WTC11 (cell line): ENCODE measurements at regions not wholly inside any gene's neighbourhood (a gene's known extent, or its start where the extent isn't known, plus 50 kb on each side); places are given as distances from the start of the nearest gene placed in this dataset.

Experiments used
- ATAC-seq: fragments of 200-7000 bp; cut with Tn5 transposase; 2 replicates; pipeline ENCODE4 v1.10.0; 2021; ENCODE audit warnings: mild to moderate bottlenecking, moderate library complexity
- CTCF ChIA-PET: fragments of 300-600 bp; sonication (Branson Sonifier 250); formaldehyde crosslinking; loops from one replicate; lab custom pipeline; 2021; ENCODE audit warnings: antibody characterized with exemption; lab: Charles Lee
- POLR2A ChIA-PET: fragments of 350-600 bp; sonication (Branson Sonifier 250); formaldehyde crosslinking; loops from one replicate; lab custom pipeline; 2021; ENCODE audit warnings: antibody characterized with exemption; lab: Charles Lee
- DNase-seq: peaks from one replicate; pipeline ENCODE4 v3.0.0; 2021; ENCODE audit warnings: low spot score
- H3K27ac Mint-ChIP-seq: 2 replicates; pipeline ENCODE4 v1.8.0; 2021; ENCODE audit warnings: mixed read lengths
- H3K27me3 Mint-ChIP-seq: 2 replicates; pipeline ENCODE4 v1.8.0; 2021; ENCODE audit warnings: low read depth, mild to moderate bottlenecking, moderate library complexity, mixed read lengths
- H3K36me3 Mint-ChIP-seq: 2 replicates; pipeline ENCODE4 v1.8.0; 2021; ENCODE audit warnings: mixed read lengths
- H3K4me1 Mint-ChIP-seq: 2 replicates; pipeline ENCODE4 v1.8.0; 2022; ENCODE audit warnings: mixed read lengths
- H3K4me3 Mint-ChIP-seq: 2 replicates; pipeline ENCODE4 v1.8.0; 2021; ENCODE audit warnings: mild to moderate bottlenecking, moderate library complexity, mixed read lengths
- H3K9me3 Mint-ChIP-seq: 2 replicates; pipeline ENCODE4 v1.8.0; 2021; ENCODE audit warnings: mixed read lengths
- ARID4B ChIP-seq: sonication (generic); formaldehyde crosslinking; IDR thresholded peaks from 2 replicates; pipeline ENCODE4 v1.8.0; 2023; ENCODE audit warnings: missing genetic modification reagents, mild to moderate bottlenecking, borderline replicate concordance
- ATF1 ChIP-seq: sonication (generic); formaldehyde crosslinking; IDR thresholded peaks from 2 replicates; pipeline ENCODE4 v1.8.1; 2023; ENCODE audit warnings: mild to moderate bottlenecking, moderate library complexity, missing genetic modification reagents
- ATF6 ChIP-seq: sonication (generic); formaldehyde crosslinking; IDR thresholded peaks from 2 replicates; pipeline ENCODE4 v1.8.1; 2023; ENCODE audit warnings: mild to moderate bottlenecking, missing genetic modification reagents
- CBFB ChIP-seq: sonication (generic); formaldehyde crosslinking; IDR thresholded peaks from 2 replicates; pipeline ENCODE4 v1.8.1; 2022; ENCODE audit warnings: mild to moderate bottlenecking, low read depth, missing genetic modification reagents
- E2F5 ChIP-seq: sonication (generic); formaldehyde crosslinking; IDR thresholded peaks from 2 replicates; pipeline ENCODE4 v1.8.1; 2022; ENCODE audit warnings: mild to moderate bottlenecking, moderate library complexity, missing genetic modification reagents
- FOXJ3 ChIP-seq: sonication (generic); formaldehyde crosslinking; IDR thresholded peaks from 2 replicates; pipeline ENCODE4 v1.9.0; 2021; ENCODE audit warnings: missing genetic modification reagents, mild to moderate bottlenecking, borderline replicate concordance
- FOXP4 ChIP-seq: sonication (generic); formaldehyde crosslinking; IDR thresholded peaks from 2 replicates; pipeline ENCODE4 v1.8.0; 2022; ENCODE audit warnings: mild to moderate bottlenecking, missing genetic modification reagents
- IRF1 ChIP-seq: sonication (generic); formaldehyde crosslinking; IDR thresholded peaks from 2 replicates; pipeline ENCODE4 v1.8.0; 2023; ENCODE audit warnings: missing genetic modification reagents
- MXD4 ChIP-seq: fragments of 250-450 bp; sonication (Bioruptor Pico); IDR thresholded peaks from 2 replicates; pipeline ENCODE4 v1.8.0; 2021; ENCODE audit warnings: mild to moderate bottlenecking, moderate library complexity, borderline replicate concordance
- PREB ChIP-seq: sonication (generic); formaldehyde crosslinking; IDR thresholded peaks from 2 replicates; pipeline ENCODE4 v1.8.1; 2022; ENCODE audit warnings: mild to moderate bottlenecking, missing genetic modification reagents, moderate library complexity, borderline replicate concordance
- SMAD3 ChIP-seq: sonication (generic); formaldehyde crosslinking; IDR thresholded peaks from 2 replicates; pipeline ENCODE4 v1.8.0; 2022; ENCODE audit warnings: missing genetic modification reagents, mild to moderate bottlenecking, borderline replicate concordance
- USF1 ChIP-seq: sonication (generic); formaldehyde crosslinking; IDR thresholded peaks from 2 replicates; pipeline ENCODE4 v1.8.0; 2022; ENCODE audit warnings: mild to moderate bottlenecking, missing genetic modification reagents
- ZNF263 ChIP-seq: sonication (generic); formaldehyde crosslinking; IDR thresholded peaks from 2 replicates; pipeline ENCODE4 v1.8.1; 2022; ENCODE audit warnings: low read depth, mild to moderate bottlenecking, moderate library complexity, missing genetic modification reagents
- ZNF396 ChIP-seq: fragments of 250-450 bp; sonication (Bioruptor Pico); IDR thresholded peaks from 2 replicates; pipeline ENCODE4 v1.8.0; 2021; ENCODE audit warnings: mild to moderate bottlenecking, moderate library complexity, borderline replicate concordance

- POLR2A ChIA-PET: no interaction called here
These were observed 163.4 kb downstream of the KCTD12 start for GRCh38 chr13:76722782-76723181.

More at GRCh38 chr13:76722782-76723181, 163.4 kb downstream of the KCTD12 start:
- no peak for DNase-seq
- peaks cover 8% of the 10 kb centered on the region for H3K36me3 Mint-ChIP-seq
- H3K27ac Mint-ChIP-seq: no peak overlapping the region
- CTCF ChIA-PET: no interaction called here
- H3K9me3 Mint-ChIP-seq: peaks cover 12% of the 10 kb centered on the region
- H3K4me3 Mint-ChIP-seq: no peak overlapping the region
- TF ChIP-seq CBFB (CRISPR knock-in tag) (no peak), ATF1 (no peak), USF1 (no peak), ATF6 (CRISPR knock-in tag) (no peak), PREB (CRISPR knock-in tag) (no peak), ARID4B (no peak), ZNF263 (CRISPR knock-in tag) (no peak), ZNF396 (CRISPR knock-in tag) (no peak), FOXP4 (no peak), FOXJ3 (CRISPR knock-in tag) (no peak), IRF1 (CRISPR knock-in tag) (no peak), MXD4 (CRISPR knock-in tag) (no peak), E2F5 (CRISPR knock-in tag) (no peak), SMAD3 (CRISPR knock-in tag) (no peak)
- no peak for ATAC-seq
- no peaks in the 10 kb centered on the region for H3K27me3 Mint-ChIP-seq
- H3K4me1 Mint-ChIP-seq: peaks cover 14% of the 10 kb centered on the region
